K562 (cell line): ENCODE measurements at regions not wholly inside any gene's neighbourhood (a gene's known extent, or its start where the extent isn't known, plus 50 kb on each side); places are given as distances from the start of the nearest gene placed in this dataset.
A peak's percentile ranks its signal among the peaks of the same experiment; 100 is the strongest.

Experiments
- ATAC-seq: fragments of 200-7000 bp; cut with Tn5 transposase; 3 replicates; pipeline ENCODE4 v1.9.1; 2020; ENCODE audit warnings: moderate library complexity
- BruUV-seq: library from RNA; stranded (reverse); fragments of 400-500 nt; replicated peaks from 2 replicates; lab custom pipeline; 2021; lab: Mats Ljungman, UMichigan
- CTCF ChIA-PET: fragments of 300-600 bp; formaldehyde crosslinking; extraction: SDS; loops from one replicate; lab custom pipeline; 2021; ENCODE audit warnings: low intra/inter-chr PET ratio; lab: Yijun Ruan, JAX
- POLR2A ChIA-PET: fragments of 300-600, 350-650 bp; sonication (Branson Sonifier 250); formaldehyde crosslinking; extraction: SDS; loops from one replicate; lab custom pipeline; 2021; ENCODE audit warnings: antibody characterized with exemption, inconsistent platforms; lab: Yijun Ruan, JAX
- DNase-seq, 4 experiments: peaks; one replicate each; pipeline versions ENCODE4 v3.0.0 to v3.0.0-alpha.2; 2011 to 2018; ENCODE audit warnings: low spot score in 3 of 4, mixed read lengths in 3 of 4; ENCODE audit errors: extremely low read depth in 1 of 4
- FAIRE-seq: peaks from 2 replicates; lab custom pipeline; 2011; peaks lifted over from hg19 to GRCh38; lab: Jason Lieb, UNC
- H2AFZ ChIP-seq: 2 replicates; pipeline ENCODE4 v1.6.0; 2011; ENCODE audit warnings: low read depth, low read length, control low read depth, inconsistent platforms
- H3K27ac ChIP-seq: fragments of 200-600 bp; 3 replicates; pipeline ENCODE4 v1.8.0; 2011; ENCODE audit warnings: low read depth, mild to moderate bottlenecking, control low read depth, inconsistent platforms, low read length, moderate library complexity, mixed read lengths; ENCODE audit errors: extremely low read depth
- H3K27me3 ChIP-seq, 2 experiments: fragments of 300-600 bp in 1 of 2; 2 replicates in 1 of 2; 3 replicates in 1 of 2; pipeline versions ENCODE4 v1.6.0 to v1.8.0; 2011; ENCODE audit warnings: inconsistent platforms in 2 of 2, low read length in 2 of 2, mild to moderate bottlenecking in 1 of 2, mixed read lengths in 1 of 2, moderate library complexity in 1 of 2; ENCODE audit not compliant: control insufficient read depth in 2 of 2, insufficient read depth in 2 of 2
- H3K36me3 ChIP-seq: fragments of 300-600 bp; 3 replicates; pipeline ENCODE4 v1.8.0; 2011; ENCODE audit warnings: mild to moderate bottlenecking, low read length, inconsistent platforms; ENCODE audit not compliant: control insufficient read depth, insufficient read depth
- H3K4me1 ChIP-seq, 2 experiments: fragments of 200-600 bp in 1 of 2; replicated peaks in 1 of 2; 2 replicates in 1 of 2; 3 replicates in 1 of 2; pipeline versions ENCODE4 v1.5.1 to v1.8.0; 2011; ENCODE audit warnings: inconsistent platforms in 2 of 2, low read length in 2 of 2, mild to moderate bottlenecking in 1 of 2, mixed read lengths in 1 of 2, moderate library complexity in 1 of 2; ENCODE audit not compliant: control insufficient read depth in 2 of 2, insufficient read depth in 2 of 2
- H3K4me2 ChIP-seq: 2 replicates; pipeline ENCODE4 v1.6.1; 2011; ENCODE audit warnings: low read length, control low read depth, inconsistent platforms, mixed read lengths; ENCODE audit not compliant: insufficient read depth
- H3K4me3 ChIP-seq: fragments of 200-600 bp; sonication (generic), shearing (Covaris generic); 2 replicates; pipeline ENCODE4 v1.5.1; 2016; ENCODE audit warnings: control low read depth, inconsistent platforms
- H3K79me2 ChIP-seq: fragments of 200-600 bp; 3 replicates; pipeline ENCODE4 v1.8.0; 2011; ENCODE audit warnings: low read length, inconsistent platforms; ENCODE audit not compliant: control insufficient read depth, insufficient read depth
- H3K9ac ChIP-seq, 2 experiments: 2 replicates each; pipeline versions ENCODE4 v1.6.0 to v1.6.1; 2011; ENCODE audit warnings: low read depth in 2 of 2, low read length in 2 of 2, control low read depth in 1 of 2, inconsistent platforms in 1 of 2, mild to moderate bottlenecking in 1 of 2, mixed read lengths in 1 of 2; ENCODE audit not compliant: insufficient read depth in 1 of 2
- H3K9me1 ChIP-seq: one replicate; pipeline ENCODE4 v1.6.0; 2011; ENCODE audit warnings: inconsistent platforms, mild to moderate bottlenecking, low read length, moderate library complexity; ENCODE audit not compliant: control insufficient read depth, insufficient read depth
- H3K9me3 ChIP-seq: replicated peaks from 2 replicates; pipeline ENCODE4 v1.5.1; 2011; ENCODE audit warnings: low read depth, low read length, inconsistent platforms; ENCODE audit not compliant: control insufficient read depth, insufficient read depth
- H4K20me1 ChIP-seq: replicated peaks from 2 replicates; pipeline ENCODE4 v1.6.1; 2011; ENCODE audit warnings: low read length, inconsistent platforms, mixed read lengths; ENCODE audit not compliant: control insufficient read depth, insufficient read depth
- CREM ChIP-seq: IDR thresholded peaks from 2 replicates; pipeline ENCODE4 v1.6.1; 2014; ENCODE audit warnings: antibody characterized with exemption, low read depth
- NFXL1 ChIP-seq: fragments of 450-650 bp; formaldehyde crosslinking; IDR thresholded peaks from 2 replicates; pipeline ENCODE4 v1.4.0; 2021; ENCODE audit warnings: mild to moderate bottlenecking
- ZFX ChIP-seq: sonication (generic); formaldehyde crosslinking; IDR thresholded peaks from 2 replicates; pipeline ENCODE4 v1.8.0; 2022; ENCODE audit warnings: mild to moderate bottlenecking, missing genetic modification reagents, moderate library complexity
- ZNF449 ChIP-seq: fragments of 250-450 bp; sonication (Bioruptor Pico); IDR thresholded peaks from 2 replicates; pipeline ENCODE4 v1.8.0; 2022; ENCODE audit warnings: moderate library complexity, mild to moderate bottlenecking, inconsistent platforms
- ZNF717 ChIP-seq: fragments of 250-450 bp; sonication (Bioruptor Pico); IDR thresholded peaks from 2 replicates; pipeline ENCODE4 v1.5.0; 2021
- ZNF76 ChIP-seq: fragments of 250-450 bp; sonication (Bioruptor Pico); IDR thresholded peaks from 2 replicates; pipeline ENCODE4 v1.4.0; 2020; ENCODE audit warnings: mild to moderate bottlenecking, moderate library complexity, borderline replicate concordance
- WGBS: fragments of 100-300 bp; shearing (Covaris generic); methylation state at CpG from one replicate; pipeline ENCODE4 v1.1.6; 2016; ENCODE audit warnings: low coverage, mixed read lengths; ENCODE audit not compliant: insufficient coverage; ENCODE audit errors: missing lambda C conversion rate; 5-methylcytosine and 5-hydroxymethylcytosine counted together
- in situ Hi-C: fragments of 300-500 bp; cut with MboI; formaldehyde crosslinking; loops from 4 replicates; pipeline ENCODE4 v1.15.0; 2018; ENCODE audit warnings: inconsistent platforms, mixed read lengths
- intact Hi-C: fragments of 100-400 bp; cut with micrococcal nuclease; formaldehyde crosslinking; loops from 2 replicates; pipeline ENCODE4 v1.14.2; 2022

DNA sequence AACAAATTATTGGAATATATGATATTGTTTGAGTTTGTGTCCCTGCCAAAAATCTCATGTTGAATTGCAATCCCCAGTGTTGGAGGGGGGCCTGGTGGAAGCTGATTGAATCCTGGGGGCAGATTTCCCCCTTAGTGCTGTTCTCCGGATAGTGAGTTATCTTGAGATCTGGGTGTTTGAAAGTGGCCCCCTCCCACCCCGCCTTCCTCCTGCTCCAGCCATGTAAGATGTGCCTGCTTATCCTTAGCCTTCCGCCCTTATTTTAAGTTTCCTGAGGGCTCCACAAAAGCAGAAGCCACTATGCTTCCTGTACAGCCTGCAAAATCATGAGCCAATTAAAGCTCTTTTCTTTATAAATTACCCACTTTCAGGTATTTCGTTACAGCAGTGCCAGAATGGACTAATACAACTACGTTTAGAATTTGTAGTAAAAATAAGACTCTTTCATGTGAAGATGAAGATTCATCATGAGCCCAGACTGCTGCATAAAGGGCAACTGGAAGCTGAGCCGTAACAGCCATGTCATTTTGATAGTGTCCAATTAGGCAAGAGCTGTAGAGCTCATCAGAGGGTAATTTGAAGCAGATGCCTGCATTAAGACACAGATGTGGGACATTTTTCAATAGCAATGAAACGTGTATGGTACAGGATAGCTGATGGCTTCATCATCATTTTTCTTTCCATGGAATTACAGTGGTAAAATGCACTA, 1007.2 kb downstream of the REEP3 start:
- H3K9me3 ChIP-seq, result no peaks in the 10 kb centered on the region
- H3K4me3 ChIP-seq, result no peak overlapping the region
- H2AFZ ChIP-seq, result peak overlapping the region; percentile 7; the same call in 1 of the 2 replicates
- POLR2A ChIA-PET, result interaction anchor here (1.0 kb wide), 2 partner anchors 9 to 11 kb away, joined by 3 read pairs; no protein-coding TSS in a partner anchor
- no peak overlapping the region for H3K27ac ChIP-seq
- no peak for TF ChIP-seq CREM
- TF ChIP-seq ZFX (CRISPR knock-in tag), result no peak
- TF ChIP-seq ZNF449 (CRISPR knock-in tag), result no peak
- no peak for TF ChIP-seq ZNF717 (CRISPR knock-in tag)
- no peak for TF ChIP-seq NFXL1 (CRISPR knock-in tag)
- TF ChIP-seq ZNF76 (CRISPR knock-in tag), result no peak
- TF ChIP-seq, all 486 proteins: peak for 0
- Histone ChIP-seq H3K79me2 (no peaks in the 10 kb centered on the region), H3K9me1 (no peaks in the 10 kb centered on the region), H3K4me1 (peaks cover 0 to 3% of the 10 kb centered on the region in 2 experiments; a peak in 2 of 5 replicates), H3K27me3 (no peaks in the 10 kb centered on the region), H3K4me2 (no peak overlapping the region), H3K36me3 (no peaks in the 10 kb centered on the region), H4K20me1 (no peaks in the 10 kb centered on the region), H3K9ac (no peak overlapping the region)
- intact Hi-C loops (no loop called here), in situ Hi-C loops (no loop called here)
- no peak for FAIRE-seq
- 45% methylated on average over 7 of the region's 7 CpGs for WGBS
- BruUV-seq, result no TSS peak
- CTCF ChIA-PET, result no interaction called here
- DNase-seq, result no peak
- peak; percentile 29; the same call in 2 of the 3 replicates for ATAC-seq
